ENCODE measurements at regions not wholly inside any gene's neighbourhood (a gene's known extent, or its start where the extent isn't known, plus 50 kb on each side); places are given as distances from the start of the nearest gene placed in this dataset.

GRCh38 chr22:25366876-25367466 lies 147.5 kb downstream of the CRYBB2 start:
- DNase-seq (ENCODE audit: low read depth): no peak

- DNase-seq (ENCODE audit: low read depth): no peak
These were observed 148.3 kb downstream of the CRYBB2 start for GRCh38 chr22:25367756-25368155.

- peak; percentile 75 for DNase-seq (ENCODE audit: low read depth)
These were observed 148.8 kb downstream of the CRYBB2 start for GRCh38 chr22:25368271-25368670.

- no peak for DNase-seq (ENCODE audit: low read depth)
These were observed 149.6 kb downstream of the CRYBB2 start for GRCh38 chr22:25369041-25369440.

GRCh38 chr22:25370322-25370721 lies 150.9 kb downstream of the CRYBB2 start:
- no peak for DNase-seq (ENCODE audit: low read depth)

GRCh38 chr22:25372000-25372595 lies 152.7 kb downstream of the CRYBB2 start:
- no peak for DNase-seq (ENCODE audit: low read depth)

- DNase-seq (ENCODE audit: low read depth): no peak
These were observed 154.5 kb downstream of the CRYBB2 start for GRCh38 chr22:25373961-25374360.

GRCh38 chr22:25374869-25375268 lies 155.4 kb downstream of the CRYBB2 start:
- DNase-seq (ENCODE audit: low read depth): no peak

- no peak for DNase-seq (ENCODE audit: low read depth)
These were observed 156.2 kb downstream of the CRYBB2 start for GRCh38 chr22:25375683-25376082.

- no peak for DNase-seq (ENCODE audit: low read depth)
These were observed 158.3 kb downstream of the CRYBB2 start for GRCh38 chr22:25377699-25378098.

GRCh38 chr22:25380122-25380747 lies 160.8 kb downstream of the CRYBB2 start:
- DNase-seq (ENCODE audit: low read depth): no peak

- no peak for DNase-seq (ENCODE audit: low read depth)
These were observed 163.3 kb downstream of the CRYBB2 start for GRCh38 chr22:25382762-25383161.

- no peak for DNase-seq (ENCODE audit: low read depth)
These were observed 163.9 kb downstream of the CRYBB2 start for GRCh38 chr22:25383278-25383820.

- no peak for DNase-seq (ENCODE audit: low read depth)
These were observed 164.5 kb downstream of the CRYBB2 start for GRCh38 chr22:25383892-25384291.

GRCh38 chr22:25386538-25386884 lies 167.1 kb downstream of the CRYBB2 start:
- no peak for DNase-seq (ENCODE audit: low read depth)

GRCh38 chr22:25388415-25388814 lies 169.0 kb downstream of the CRYBB2 start:
- no peak for DNase-seq (ENCODE audit: low read depth)

GRCh38 chr22:25388866-25389540 lies 169.6 kb downstream of the CRYBB2 start:
- DNase-seq (ENCODE audit: low read depth): peak; percentile 63

- no peak for DNase-seq (ENCODE audit: low read depth)
These were observed 170.1 kb downstream of the CRYBB2 start for GRCh38 chr22:25389541-25389919.

- DNase-seq (ENCODE audit: low read depth): no peak
These were observed 171.1 kb downstream of the CRYBB2 start for GRCh38 chr22:25390297-25391240.

- DNase-seq (ENCODE audit: low read depth): no peak
These were observed 171.9 kb upstream of the GRK3 start for GRCh38 chr22:25392584-25392983.

- no peak for DNase-seq (ENCODE audit: low read depth)
These were observed 171.2 kb upstream of the GRK3 start for GRCh38 chr22:25393121-25393805.

Data from HT1080 (cell line).